MCF 10A (cell line): ENCODE measurements at regions not wholly inside any gene's neighbourhood (a gene's known extent, or its start where the extent isn't known, plus 50 kb on each side); places are given as distances from the start of the nearest gene placed in this dataset.

ENCODE experiments used
- BruUV-seq: library from RNA; stranded (reverse); fragments of 400-500 nt; replicated peaks from 2 replicates; lab custom pipeline; 2021; lab: Mats Ljungman, UMichigan
- CTCF ChIA-PET: fragments of 300-600 bp; sonication (Branson Sonifier 250); formaldehyde crosslinking; extraction: SDS; loops from one replicate; lab custom pipeline; 2021; ENCODE audit warnings: antibody characterized with exemption, inconsistent platforms; lab: Yijun Ruan, JAX
- POLR2A ChIA-PET: fragments of 300-600, 350-650 bp; sonication (Branson Sonifier 250); formaldehyde crosslinking; extraction: SDS; loops from one replicate; lab custom pipeline; 2020; ENCODE audit warnings: antibody characterized with exemption, inconsistent platforms; lab: Yijun Ruan, JAX
- DNase-seq: peaks from one replicate; pipeline ENCODE4 v3.0.0-alpha.2; 2018; ENCODE audit not compliant: unreplicated experiment
- H3K27ac Mint-ChIP-seq: one replicate; pipeline ENCODE4 v1.8.0; 2022; ENCODE audit warnings: mild to moderate bottlenecking, low read depth, mixed read lengths; ENCODE audit not compliant: unreplicated experiment
- H3K27me3 Mint-ChIP-seq: one replicate; pipeline ENCODE4 v1.8.0; 2022; ENCODE audit warnings: mixed read lengths; ENCODE audit not compliant: insufficient read depth, unreplicated experiment
- H3K36me3 Mint-ChIP-seq: one replicate; pipeline ENCODE4 v1.8.0; 2022; ENCODE audit warnings: mild to moderate bottlenecking, moderate library complexity, mixed read lengths; ENCODE audit not compliant: insufficient read depth, unreplicated experiment
- H3K4me1 Mint-ChIP-seq: one replicate; pipeline ENCODE4 v1.8.0; 2022; ENCODE audit warnings: mixed read lengths; ENCODE audit not compliant: insufficient read depth, unreplicated experiment
- H3K4me3 Mint-ChIP-seq: one replicate; pipeline ENCODE4 v1.8.0; 2022; ENCODE audit warnings: mild to moderate bottlenecking, moderate library complexity, mixed read lengths; ENCODE audit not compliant: unreplicated experiment
- H3K9me3 Mint-ChIP-seq: one replicate; pipeline ENCODE4 v1.8.0; 2022; ENCODE audit warnings: mixed read lengths; ENCODE audit not compliant: unreplicated experiment
- CTCF ChIP-seq: fragments of 200-600 bp; IDR thresholded peaks from one replicate; pipeline ENCODE4 v1.8.0; 2022; ENCODE audit warnings: antibody characterized with exemption, mild to moderate bottlenecking; ENCODE audit not compliant: unreplicated experiment
- intact Hi-C: fragments of 100-400 bp; cut with micrococcal nuclease; formaldehyde crosslinking; loops from 2 replicates; pipeline ENCODE4 v1.14.1; 2022

- ChIA-PET POLR2A (interaction anchor here (0.6 kb wide), 1 partner anchor 159 kb away, joined by 3 read pairs; no protein-coding TSS in a partner anchor), CTCF (interaction anchor here (0.7 kb wide), 1 partner anchor 14 kb away, joined by 3 read pairs; no protein-coding TSS in a partner anchor)
- no peaks in the 10 kb centered on the region for H3K36me3 Mint-ChIP-seq
- H3K27ac Mint-ChIP-seq: no peak overlapping the region
- no peak overlapping the region for H3K4me3 Mint-ChIP-seq
- H3K27me3 Mint-ChIP-seq: peaks cover 64% of the 10 kb centered on the region
- BruUV-seq: no TSS peak
- no peaks in the 10 kb centered on the region for H3K9me3 Mint-ChIP-seq
- no peak for DNase-seq
- intact Hi-C loops: no loop called here
- no peak for TF ChIP-seq CTCF
- H3K4me1 Mint-ChIP-seq: no peaks in the 10 kb centered on the region
These were observed 145.6 kb downstream of the CCDC71L start for GRCh38 chr7:106515321-106515720.

GRCh38 chr7:106514881-106515280 lies 146.1 kb downstream of the CCDC71L start:
- no peak overlapping the region for H3K27ac Mint-ChIP-seq
- peaks cover 68% of the 10 kb centered on the region for H3K27me3 Mint-ChIP-seq
- no peak for TF ChIP-seq CTCF
- no peaks in the 10 kb centered on the region for H3K36me3 Mint-ChIP-seq
- peaks cover under 1% of the 10 kb centered on the region for H3K9me3 Mint-ChIP-seq
- ChIA-PET CTCF (interaction anchor here (0.7 kb wide), 1 partner anchor 14 kb away, joined by 3 read pairs; no protein-coding TSS in a partner anchor), POLR2A (interaction anchor here (0.6 kb wide), 1 partner anchor 160 kb away, joined by 3 read pairs; no protein-coding TSS in a partner anchor)
- intact Hi-C loops: no loop called here
- H3K4me1 Mint-ChIP-seq: no peaks in the 10 kb centered on the region
- no peak for DNase-seq
- H3K4me3 Mint-ChIP-seq: no peak overlapping the region
- BruUV-seq: no TSS peak

- intact Hi-C loops: no loop called here
- TF ChIP-seq CTCF: no peak
- Mint-ChIP-seq H3K9me3 (peaks cover 5% of the 10 kb centered on the region), H3K36me3 (no peaks in the 10 kb centered on the region), H3K27me3 (peaks cover 49% of the 10 kb centered on the region), H3K27ac (no peak overlapping the region), H3K4me1 (no peaks in the 10 kb centered on the region), H3K4me3 (no peak overlapping the region)
- no peak for DNase-seq
- BruUV-seq: no TSS peak
- ChIA-PET CTCF (interaction anchor here (0.5 to 0.9 kb wide), 3 partner anchors 26 to 365 kb away, joined by 3 read pairs; no protein-coding TSS in a partner anchor), POLR2A (no interaction called here)
These were observed 148.7 kb downstream of the CCDC71L start for GRCh38 chr7:106512217-106512616.

GRCh38 chr7:106504645-106505044 lies 156.3 kb downstream of the CCDC71L start:
- DNase-seq: no peak
- peaks cover 5% of the 10 kb centered on the region for H3K27me3 Mint-ChIP-seq

More at GRCh38 chr7:106504645-106505044, 156.3 kb downstream of the CCDC71L start:
- TF ChIP-seq CTCF: no peak
- POLR2A ChIA-PET: no interaction called here
- no peaks in the 10 kb centered on the region for H3K36me3 Mint-ChIP-seq
- H3K4me3 Mint-ChIP-seq: no peak overlapping the region
- no peaks in the 10 kb centered on the region for H3K4me1 Mint-ChIP-seq
- H3K27ac Mint-ChIP-seq: no peak overlapping the region
- peaks cover 2% of the 10 kb centered on the region for H3K9me3 Mint-ChIP-seq
- intact Hi-C loops: no loop called here
- CTCF ChIA-PET: no interaction called here
- BruUV-seq: no TSS peak
